ENCODE measurements at regions not wholly inside any gene's neighbourhood (a gene's known extent, or its start where the extent isn't known, plus 50 kb on each side); places are given as distances from the start of the nearest gene placed in this dataset.
"Not testable (repeated sequence)": the region's sequence is repeated elsewhere in the genome, so short reads cannot be mapped to it uniquely, and the experiment has no call there.

DNA sequence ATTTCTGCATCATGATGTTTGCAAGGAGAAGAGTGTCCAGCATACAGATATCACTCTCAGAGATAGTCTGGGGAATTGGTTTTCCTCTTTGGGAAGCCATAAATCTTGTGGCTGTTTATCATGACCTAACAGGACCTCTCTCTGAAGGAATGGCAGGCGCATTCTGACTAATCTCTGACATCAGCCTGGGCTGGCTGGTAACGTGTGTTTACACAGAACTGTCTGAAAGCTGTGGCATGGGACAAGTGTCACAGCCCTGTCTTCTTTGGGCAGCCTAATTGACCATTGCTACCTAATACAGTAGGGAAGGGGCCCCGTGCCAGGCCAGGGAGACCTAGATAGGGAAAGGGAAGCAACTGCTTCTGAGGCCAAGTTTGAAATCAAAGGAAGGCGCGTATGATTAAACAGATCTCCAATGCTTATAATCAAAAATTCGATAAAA, 73.9 kb upstream of the CABCOCO1 start:
- intact Hi-C loops (cut with DNase I) = no loop called here
- no peaks in the 10 kb centered on the region for H3K27me3 ChIP-seq
- H3K27ac ChIP-seq = no peak overlapping the region
- H3K4me1 ChIP-seq = no peaks in the 10 kb centered on the region
- ATAC-seq (no peak), DNase-seq (no peak)
- no peaks in the 10 kb centered on the region for H3K36me3 ChIP-seq
- no peaks in the 10 kb centered on the region for H3K9me3 ChIP-seq
- no peak overlapping the region for H3K4me3 ChIP-seq
- TF ChIP-seq, protein P1, sequence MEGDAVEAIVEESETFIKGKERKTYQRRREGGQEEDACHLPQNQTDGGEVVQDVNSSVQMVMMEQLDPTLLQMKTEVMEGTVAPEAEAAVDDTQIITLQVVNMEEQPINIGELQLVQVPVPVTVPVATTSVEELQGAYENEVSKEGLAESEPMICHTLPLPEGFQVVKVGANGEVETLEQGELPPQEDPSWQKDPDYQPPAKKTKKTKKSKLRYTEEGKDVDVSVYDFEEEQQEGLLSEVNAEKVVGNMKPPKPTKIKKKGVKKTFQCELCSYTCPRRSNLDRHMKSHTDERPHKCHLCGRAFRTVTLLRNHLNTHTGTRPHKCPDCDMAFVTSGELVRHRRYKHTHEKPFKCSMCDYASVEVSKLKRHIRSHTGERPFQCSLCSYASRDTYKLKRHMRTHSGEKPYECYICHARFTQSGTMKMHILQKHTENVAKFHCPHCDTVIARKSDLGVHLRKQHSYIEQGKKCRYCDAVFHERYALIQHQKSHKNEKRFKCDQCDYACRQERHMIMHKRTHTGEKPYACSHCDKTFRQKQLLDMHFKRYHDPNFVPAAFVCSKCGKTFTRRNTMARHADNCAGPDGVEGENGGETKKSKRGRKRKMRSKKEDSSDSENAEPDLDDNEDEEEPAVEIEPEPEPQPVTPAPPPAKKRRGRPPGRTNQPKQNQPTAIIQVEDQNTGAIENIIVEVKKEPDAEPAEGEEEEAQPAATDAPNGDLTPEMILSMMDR (IDR thresholded peaks at IDR 0.05) = no peak

DNA sequence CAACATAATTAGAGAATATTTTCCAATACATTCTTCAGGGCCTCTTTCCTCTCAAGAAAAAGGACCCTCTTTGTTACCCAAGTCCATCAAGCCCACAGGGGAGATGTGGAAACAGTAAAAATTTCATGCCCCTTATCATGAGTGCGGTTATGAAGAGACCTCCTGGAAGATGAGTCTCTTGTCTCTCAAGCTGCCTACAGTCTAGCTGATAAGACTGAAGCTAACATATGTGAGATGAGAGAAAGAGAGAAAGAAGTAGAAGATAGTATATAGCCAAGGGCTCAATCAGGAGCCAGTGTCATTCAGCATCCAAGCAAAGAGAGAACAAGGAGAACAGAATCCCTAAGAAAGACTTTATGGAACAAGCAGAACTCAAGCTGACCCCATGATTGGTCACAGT, 75.9 kb upstream of the CABCOCO1 start:
- Histone ChIP-seq H3K36me3 (no peaks in the 10 kb centered on the region), H3K9me3 (no peaks in the 10 kb centered on the region), H3K4me1 (no peaks in the 10 kb centered on the region), H3K27ac (no peak overlapping the region), H3K27me3 (no peaks in the 10 kb centered on the region), H3K4me3 (no peak overlapping the region)
- TF ChIP-seq, protein P1 (IDR thresholded peaks at IDR 0.05) = no peak
- ATAC-seq = no peak
- no peak for DNase-seq
- intact Hi-C loops (cut with DNase I) = no loop called here

DNA sequence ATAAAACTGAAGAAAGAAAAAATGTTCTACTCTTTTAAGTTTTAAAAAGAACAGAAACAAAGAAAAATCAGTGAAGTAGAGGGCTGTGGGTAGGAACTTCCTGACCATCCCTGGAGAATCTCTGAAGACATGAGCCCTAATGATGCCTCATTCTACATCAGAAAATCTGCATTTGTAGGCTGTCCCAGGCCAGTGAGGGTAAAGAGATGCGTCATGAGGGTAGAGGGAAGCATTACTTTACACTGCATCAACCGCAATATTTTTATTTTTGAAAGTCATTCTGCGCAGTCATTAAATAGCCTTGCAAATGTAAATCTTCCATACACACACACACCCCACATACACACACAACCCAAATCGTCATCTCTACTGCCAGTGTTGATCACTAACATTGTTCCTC, 82.1 kb upstream of the CABCOCO1 start:
- H3K4me1 ChIP-seq = no peaks in the 10 kb centered on the region
- intact Hi-C loops (cut with DNase I) = no loop called here
- no peaks in the 10 kb centered on the region for H3K27me3 ChIP-seq
- no peak for DNase-seq
- no peaks in the 10 kb centered on the region for H3K9me3 ChIP-seq
- H3K36me3 ChIP-seq = no peaks in the 10 kb centered on the region
- H3K27ac ChIP-seq = no peak overlapping the region
- TF ChIP-seq, protein P1 (IDR thresholded peaks at IDR 0.05) = no peak
- ATAC-seq = no peak
- H3K4me3 ChIP-seq = no peak overlapping the region

DNA sequence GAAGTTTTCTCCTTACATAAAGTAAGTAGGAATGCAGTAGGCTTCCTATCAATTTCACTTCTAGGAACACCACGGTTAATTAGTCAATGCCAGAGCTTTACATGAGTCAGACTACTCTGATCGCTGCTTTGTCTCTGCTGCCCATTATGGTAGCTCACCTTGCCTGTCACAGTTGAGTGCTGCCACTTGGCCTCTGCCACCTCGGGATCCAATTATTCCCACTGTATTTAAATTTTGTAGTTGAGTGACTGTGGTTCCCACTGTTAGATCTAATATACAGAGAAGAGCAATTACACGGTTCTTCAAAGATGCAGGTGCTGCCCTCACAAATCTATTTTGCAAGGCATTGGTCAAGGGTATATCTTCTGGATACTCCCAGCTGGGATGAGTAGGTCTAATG, 92.5 kb upstream of the CABCOCO1 start:
- H3K27me3 ChIP-seq; ATAC-seq; H3K4me1 ChIP-seq; H3K36me3 ChIP-seq; DNase-seq; H3K27ac ChIP-seq; H3K4me3 ChIP-seq; intact Hi-C loops (cut with DNase I): not testable (repeated sequence)
- H3K9me3 ChIP-seq = peaks cover 0 to 30% of the 10 kb centered on the region in 2 donors

DNA sequence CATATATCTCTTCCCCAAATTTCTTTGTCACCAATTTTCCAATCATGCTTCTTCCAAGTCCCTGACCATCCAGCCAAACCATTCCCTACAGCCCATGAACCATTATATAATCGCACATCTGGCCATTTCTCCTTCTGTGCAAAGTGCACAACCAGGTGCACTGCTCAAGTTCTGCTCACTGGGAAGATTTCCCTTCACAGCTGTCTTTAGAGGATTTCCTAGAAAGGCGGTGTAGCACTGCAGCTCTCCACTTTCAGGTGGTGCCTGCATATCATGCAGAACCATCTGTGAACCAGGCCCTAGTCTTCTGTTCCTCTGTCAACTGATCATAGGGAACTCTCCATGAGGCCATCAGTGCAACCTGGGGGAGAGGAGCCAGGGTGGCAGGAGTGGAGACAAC, 95.0 kb upstream of the CABCOCO1 start:
- no peak for ATAC-seq
- intact Hi-C loops (cut with DNase I) = no loop called here
- H3K27ac ChIP-seq = no peak overlapping the region

More for the DNA sequence above, 95.0 kb upstream of the CABCOCO1 start:
- H3K9me3 ChIP-seq = peaks cover 0 to 30% of the 10 kb centered on the region in 2 donors
- H3K4me3 ChIP-seq = no peak overlapping the region
- no peaks in the 10 kb centered on the region for H3K4me1 ChIP-seq
- H3K36me3 ChIP-seq = no peaks in the 10 kb centered on the region
- no peak for DNase-seq
- no peaks in the 10 kb centered on the region for H3K27me3 ChIP-seq
- TF ChIP-seq, protein P1 (IDR thresholded peaks at IDR 0.05) = no peak

Data from left lung (tissue), 4 donors.